ENCODE measurements at regions not wholly inside any gene's neighbourhood (a gene's known extent, or its start where the extent isn't known, plus 50 kb on each side); places are given as distances from the start of the nearest gene placed in this dataset.

DNA sequence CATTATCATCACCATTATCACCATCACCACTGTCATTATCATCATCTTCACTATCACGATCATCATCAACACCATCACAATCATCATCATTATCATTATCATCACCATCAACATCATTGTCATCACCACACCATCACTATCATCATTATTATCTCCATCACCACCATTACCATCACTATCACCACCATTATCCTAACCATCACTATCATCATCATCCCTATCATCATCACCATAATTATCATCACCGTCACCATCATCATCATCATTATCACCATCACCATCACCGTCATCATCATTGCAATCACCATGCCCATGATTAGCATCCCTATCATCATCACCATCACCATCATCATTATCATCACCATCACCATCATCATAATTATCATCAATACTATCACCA lies 311.9 kb downstream of the IRX2 start:
- no peaks in the 10 kb centered on the region for H3K27me3 Mint-ChIP-seq
- no peak overlapping the region for H3K27ac Mint-ChIP-seq
- no peak overlapping the region for H3K4me3 Mint-ChIP-seq
- H3K4me1 Mint-ChIP-seq = no peaks in the 10 kb centered on the region
- no peak for ATAC-seq
- DNase-seq = no peak
- no peaks in the 10 kb centered on the region for H3K36me3 Mint-ChIP-seq (ENCODE audit: low read depth)
- H3K9me3 Mint-ChIP-seq = no peaks in the 10 kb centered on the region

DNA sequence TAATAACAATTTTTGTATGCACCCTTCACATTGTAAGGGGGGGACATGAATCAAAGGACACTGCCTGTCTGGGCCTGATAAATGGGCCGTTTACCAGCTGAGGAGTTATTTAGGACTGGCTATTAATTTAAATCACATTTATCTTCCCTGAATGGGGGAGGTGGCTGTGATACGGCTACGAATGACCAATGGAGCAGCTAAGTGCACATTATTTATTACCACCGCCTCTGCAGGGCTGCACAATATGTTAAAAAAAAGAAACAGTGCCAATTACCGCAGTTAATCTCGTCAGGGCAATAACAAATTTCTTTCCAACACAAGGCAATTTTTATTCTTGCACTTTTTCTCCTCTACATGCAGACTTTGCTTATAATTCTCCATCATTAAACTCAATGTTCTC lies 318.4 kb downstream of the IRX2 start:
- Mint-ChIP-seq H3K4me1 (no peaks in the 10 kb centered on the region), H3K27me3 (no peaks in the 10 kb centered on the region), H3K36me3 (ENCODE audit: low read depth) (no peaks in the 10 kb centered on the region), H3K9me3 (no peaks in the 10 kb centered on the region), H3K27ac (no peak overlapping the region), H3K4me3 (no peak overlapping the region)
- no peak for DNase-seq
- ATAC-seq = no peak

DNA sequence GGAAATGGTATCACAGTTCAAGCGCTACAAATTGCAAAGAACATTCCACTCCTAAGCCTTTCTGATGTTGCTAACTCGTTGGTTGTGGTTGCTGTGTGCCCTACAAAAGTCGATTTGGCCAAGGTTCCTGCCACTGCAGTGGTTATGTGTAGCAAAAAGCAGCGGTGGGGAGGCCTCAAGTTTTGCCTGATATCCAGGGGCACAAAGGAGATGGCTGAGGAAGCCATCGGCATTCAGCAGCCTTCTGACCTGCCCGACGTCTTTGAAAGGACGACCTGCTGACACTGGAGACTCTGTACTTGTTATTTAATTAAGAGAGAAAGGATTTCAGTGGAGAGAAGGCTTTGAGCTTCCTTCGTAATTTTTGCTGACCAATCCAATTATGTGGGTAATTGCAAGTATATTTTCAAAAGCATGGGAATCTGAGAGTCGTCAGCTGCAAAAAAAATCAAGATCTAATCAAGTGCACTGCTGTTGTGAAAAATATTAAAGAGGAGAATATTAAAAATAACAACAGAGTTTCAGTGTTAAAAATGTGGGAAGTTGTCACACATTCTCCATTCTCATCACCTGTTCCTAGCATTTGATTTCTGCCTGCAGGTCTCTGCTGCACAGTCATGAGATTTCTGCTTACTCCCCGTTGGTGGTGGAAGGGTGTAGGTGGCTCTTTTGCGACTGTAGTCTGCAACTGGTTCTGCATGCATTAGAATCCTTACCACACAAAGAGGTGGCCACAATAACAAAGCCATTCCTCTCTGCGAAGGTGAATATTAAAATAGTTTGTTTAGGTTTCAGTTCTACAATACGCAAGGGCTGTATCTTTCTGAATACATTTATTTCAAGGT lies 319.2 kb downstream of the IRX2 start:
- Mint-ChIP-seq H3K4me3 (no peak overlapping the region), H3K27ac (no peak overlapping the region), H3K27me3 (no peaks in the 10 kb centered on the region), H3K4me1 (no peaks in the 10 kb centered on the region), H3K9me3 (no peaks in the 10 kb centered on the region), H3K36me3 (ENCODE audit: low read depth) (no peaks in the 10 kb centered on the region)
- ATAC-seq = no peak
- DNase-seq = no peak

DNA sequence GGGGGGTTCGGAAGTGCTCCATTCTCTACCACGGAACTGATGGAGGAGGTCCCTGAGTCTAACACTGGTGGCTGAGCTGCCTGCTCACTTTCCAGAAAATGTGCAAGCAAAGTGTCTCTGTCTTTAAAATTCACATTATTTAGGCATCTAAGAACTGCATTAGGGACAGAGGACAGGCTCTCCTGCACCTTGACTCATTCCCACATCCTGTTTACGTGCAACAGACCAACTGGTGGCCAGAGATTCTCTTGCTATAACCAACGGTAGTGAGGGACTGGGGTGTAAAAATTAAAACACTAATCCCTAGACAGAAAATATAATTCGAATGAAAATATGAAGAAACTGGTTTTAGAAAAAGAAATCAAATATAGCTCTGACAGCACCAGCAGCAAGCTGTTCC lies 320.9 kb downstream of the IRX2 start:
- Mint-ChIP-seq H3K4me3 (no peak overlapping the region), H3K36me3 (ENCODE audit: low read depth) (no peaks in the 10 kb centered on the region), H3K27me3 (no peaks in the 10 kb centered on the region), H3K4me1 (no peaks in the 10 kb centered on the region), H3K9me3 (no peaks in the 10 kb centered on the region), H3K27ac (no peak overlapping the region)
- ATAC-seq (no peak), DNase-seq (no peak)

DNA sequence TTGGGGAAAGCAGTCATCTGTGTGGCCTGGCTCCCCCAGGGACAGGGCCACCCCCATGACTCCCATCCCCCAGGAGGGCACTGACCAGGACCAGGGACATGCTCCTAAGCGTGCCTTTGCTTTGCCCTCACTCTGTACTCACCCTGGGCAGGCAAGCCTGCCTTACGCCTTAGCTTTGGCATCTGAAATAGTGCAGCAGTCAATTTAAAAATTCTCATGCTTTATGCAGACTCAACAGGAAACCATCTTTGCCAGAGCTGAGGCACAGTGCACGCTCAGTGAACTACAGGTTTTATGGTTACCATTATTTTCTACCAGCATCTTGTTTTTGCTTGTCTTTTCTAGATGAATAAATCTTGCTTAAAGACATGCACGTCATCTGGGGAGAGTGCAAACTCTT lies 323.5 kb downstream of the IRX2 start:
- H3K27me3 Mint-ChIP-seq = no peaks in the 10 kb centered on the region
- H3K9me3 Mint-ChIP-seq = no peaks in the 10 kb centered on the region
- H3K4me3 Mint-ChIP-seq = no peak overlapping the region
- H3K36me3 Mint-ChIP-seq (ENCODE audit: low read depth) = no peaks in the 10 kb centered on the region
- ATAC-seq = no peak
- DNase-seq = no peak
- H3K27ac Mint-ChIP-seq = no peak overlapping the region
- H3K4me1 Mint-ChIP-seq = no peaks in the 10 kb centered on the region

DNA sequence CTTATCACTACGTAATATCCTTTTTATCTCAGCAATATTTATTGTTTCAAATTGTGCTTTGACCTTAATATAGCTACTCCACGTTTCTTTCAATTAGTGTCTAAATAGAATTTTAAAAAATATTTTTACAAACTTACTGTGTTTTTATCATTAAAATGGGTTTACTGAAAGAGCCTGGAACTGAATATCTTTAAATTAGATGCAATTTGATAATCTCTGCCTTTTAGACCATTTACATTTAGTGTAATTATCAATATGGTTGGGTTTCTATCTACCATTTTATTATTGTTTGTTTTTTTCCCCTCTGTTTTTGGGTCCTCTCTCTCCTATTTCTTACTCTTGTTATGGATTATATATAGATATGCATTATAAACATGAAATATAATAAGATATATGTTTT lies 327.8 kb downstream of the IRX2 start:
- H3K4me3 Mint-ChIP-seq = no peak overlapping the region

DNA sequence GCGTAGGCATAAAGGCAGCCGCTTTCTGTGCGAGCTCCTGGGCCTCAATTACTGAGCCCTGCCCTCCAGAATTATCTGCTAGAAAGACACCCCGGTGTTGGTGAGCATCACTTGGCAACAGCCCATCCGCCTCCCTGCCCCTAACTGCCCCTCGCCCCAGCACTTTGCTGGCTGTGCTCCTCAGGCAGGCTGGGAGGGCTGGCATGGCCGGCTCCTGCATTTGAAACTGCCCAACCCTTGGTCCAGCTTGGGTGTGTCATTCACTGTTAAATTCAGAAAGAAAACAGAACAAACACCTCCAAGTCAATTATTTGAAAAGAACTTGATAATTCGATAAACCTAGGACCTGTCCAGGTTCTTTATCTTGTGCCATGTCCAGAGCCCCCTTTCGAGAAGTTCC lies 334.2 kb downstream of the IRX2 start:
- H3K4me3 Mint-ChIP-seq = no peak overlapping the region
- ATAC-seq (no peak), DNase-seq (no peak)
- no peak overlapping the region for H3K27ac Mint-ChIP-seq
- H3K9me3 Mint-ChIP-seq = peaks cover 5% of the 10 kb centered on the region
- no peaks in the 10 kb centered on the region for H3K27me3 Mint-ChIP-seq
- H3K4me1 Mint-ChIP-seq = no peaks in the 10 kb centered on the region
- no peaks in the 10 kb centered on the region for H3K36me3 Mint-ChIP-seq (ENCODE audit: low read depth)

More for the DNA sequence above, 327.8 kb downstream of the IRX2 start:
- Mint-ChIP-seq H3K9me3 (peaks cover 8% of the 10 kb centered on the region), H3K27me3 (no peaks in the 10 kb centered on the region), H3K27ac (no peak overlapping the region), H3K4me1 (no peaks in the 10 kb centered on the region), H3K36me3 (ENCODE audit: low read depth) (no peaks in the 10 kb centered on the region)
- ATAC-seq (no peak), DNase-seq (no peak)

DNA sequence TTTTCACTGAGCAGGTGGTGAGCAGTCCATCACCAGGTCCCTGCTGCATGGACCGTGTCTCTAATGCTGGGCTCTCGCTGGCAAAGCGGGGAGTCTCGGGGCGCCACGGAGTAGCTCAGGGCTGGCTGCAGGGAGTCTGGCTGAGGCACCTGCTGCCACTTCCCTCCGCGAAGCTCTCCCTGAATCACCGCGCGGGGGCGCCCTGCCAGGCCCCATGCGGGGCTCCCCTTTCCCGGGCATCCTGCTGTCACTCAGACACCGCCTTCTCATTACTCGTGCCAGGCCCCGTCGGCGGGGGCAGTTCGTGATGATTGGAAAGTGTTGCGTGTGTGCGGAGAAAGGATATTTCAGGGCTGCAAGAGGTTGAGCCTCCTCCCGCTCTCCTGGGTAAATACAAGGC lies 335.8 kb downstream of the IRX2 start:
- ATAC-seq (no peak), DNase-seq (no peak)
- no peaks in the 10 kb centered on the region for H3K27me3 Mint-ChIP-seq
- no peak overlapping the region for H3K4me3 Mint-ChIP-seq
- H3K27ac Mint-ChIP-seq = no peak overlapping the region
- H3K9me3 Mint-ChIP-seq = no peaks in the 10 kb centered on the region
- H3K4me1 Mint-ChIP-seq = no peaks in the 10 kb centered on the region
- no peaks in the 10 kb centered on the region for H3K36me3 Mint-ChIP-seq (ENCODE audit: low read depth)

DNA sequence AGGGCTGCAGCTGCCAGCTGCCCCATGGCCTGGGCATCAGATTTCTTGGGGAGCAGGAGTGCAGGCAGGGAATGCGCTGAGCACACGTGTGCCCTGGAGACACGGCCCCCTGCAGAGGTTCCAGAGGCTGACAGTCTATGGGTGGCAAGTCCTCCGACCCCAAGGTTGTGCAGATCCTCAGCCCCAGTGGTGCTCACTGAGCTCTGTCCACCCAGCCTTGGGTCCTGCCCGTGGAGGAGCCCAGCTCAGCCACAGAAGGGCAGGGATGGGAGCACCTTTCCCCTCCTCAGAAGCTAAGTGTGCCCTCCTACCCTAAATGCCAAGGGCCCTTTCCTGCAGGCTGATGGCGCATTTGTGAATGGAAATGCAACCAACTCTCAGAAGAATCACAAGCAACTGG lies 341.0 kb downstream of the IRX2 start:
- H3K27me3 Mint-ChIP-seq = no peaks in the 10 kb centered on the region
- no peak overlapping the region for H3K4me3 Mint-ChIP-seq
- no peaks in the 10 kb centered on the region for H3K9me3 Mint-ChIP-seq
- H3K27ac Mint-ChIP-seq = no peak overlapping the region
- H3K4me1 Mint-ChIP-seq = no peaks in the 10 kb centered on the region
- DNase-seq = no peak
- no peak for ATAC-seq
- H3K36me3 Mint-ChIP-seq (ENCODE audit: low read depth) = no peaks in the 10 kb centered on the region

DNA sequence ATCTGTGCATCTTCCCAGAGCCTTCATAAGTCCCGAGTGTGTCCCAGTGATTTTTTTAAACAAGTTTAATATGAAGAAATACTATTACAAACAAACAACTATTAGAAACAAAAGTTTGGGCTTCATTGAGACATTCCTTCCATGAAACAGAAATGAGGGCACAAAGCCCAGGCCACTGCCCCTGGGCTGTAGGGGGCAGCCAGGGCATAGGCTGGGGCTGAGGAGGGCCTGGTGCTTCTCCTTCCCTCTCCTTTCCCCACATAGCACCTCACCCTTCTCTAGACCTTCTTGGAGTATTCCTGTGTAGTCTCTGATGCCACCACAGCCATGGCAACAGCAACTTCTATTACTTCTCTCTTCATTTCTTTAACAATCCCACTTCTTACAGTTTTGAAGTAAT lies 348.2 kb downstream of the IRX2 start:
- DNase-seq (no peak), ATAC-seq (no peak)
- H3K4me3 Mint-ChIP-seq = no peak overlapping the region
- no peak overlapping the region for H3K27ac Mint-ChIP-seq
- H3K4me1 Mint-ChIP-seq = no peaks in the 10 kb centered on the region
- no peaks in the 10 kb centered on the region for H3K9me3 Mint-ChIP-seq
- H3K36me3 Mint-ChIP-seq (ENCODE audit: low read depth) = no peaks in the 10 kb centered on the region
- H3K27me3 Mint-ChIP-seq = no peaks in the 10 kb centered on the region

DNA sequence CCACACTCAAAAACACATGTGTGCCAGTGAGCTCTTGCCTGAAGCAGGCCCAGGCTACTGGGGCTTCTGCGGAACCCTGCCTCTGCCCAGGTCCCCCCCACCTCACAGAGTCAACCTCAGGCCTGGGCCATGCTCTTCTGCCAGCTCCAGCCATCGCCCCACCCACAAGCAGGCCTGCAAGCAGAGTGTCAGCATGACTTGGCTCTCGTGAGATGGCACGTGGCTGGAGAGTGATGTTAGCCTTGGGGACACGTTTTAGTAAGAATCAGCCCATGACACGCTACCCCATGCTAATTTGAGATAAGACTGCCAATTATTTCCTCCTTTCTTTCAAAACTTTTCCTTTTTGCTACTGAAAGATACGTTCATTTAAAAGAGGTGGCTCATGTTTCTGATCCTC lies 351.7 kb downstream of the IRX2 start:
- Mint-ChIP-seq H3K9me3 (no peaks in the 10 kb centered on the region), H3K27ac (no peak overlapping the region), H3K4me3 (no peak overlapping the region), H3K27me3 (no peaks in the 10 kb centered on the region), H3K4me1 (no peaks in the 10 kb centered on the region), H3K36me3 (ENCODE audit: low read depth) (no peaks in the 10 kb centered on the region)
- DNase-seq = no peak
- ATAC-seq = no peak

DNA sequence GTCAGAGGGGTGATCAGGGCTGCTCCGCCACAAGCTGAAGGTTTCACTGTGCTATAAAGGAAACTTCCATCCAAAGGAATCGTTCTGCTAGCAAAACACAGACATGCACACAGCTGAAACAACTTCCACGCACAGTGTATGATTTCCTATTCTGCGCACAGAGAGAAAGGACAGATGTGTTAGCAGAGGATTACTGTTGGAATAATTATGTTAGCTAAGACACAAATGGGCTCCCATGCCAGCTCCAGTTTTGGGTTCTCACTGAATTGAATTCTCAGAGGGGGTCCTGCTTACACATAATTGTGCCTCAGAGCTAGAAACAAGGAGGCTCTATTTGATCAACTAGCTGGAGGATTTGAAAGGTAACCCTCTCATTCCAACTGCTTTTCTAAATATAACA lies 352.4 kb downstream of the IRX2 start:
- Mint-ChIP-seq H3K4me1 (no peaks in the 10 kb centered on the region), H3K27me3 (no peaks in the 10 kb centered on the region), H3K9me3 (no peaks in the 10 kb centered on the region), H3K4me3 (no peak overlapping the region), H3K36me3 (ENCODE audit: low read depth) (no peaks in the 10 kb centered on the region), H3K27ac (no peak overlapping the region)
- DNase-seq (no peak), ATAC-seq (no peak)

DNA sequence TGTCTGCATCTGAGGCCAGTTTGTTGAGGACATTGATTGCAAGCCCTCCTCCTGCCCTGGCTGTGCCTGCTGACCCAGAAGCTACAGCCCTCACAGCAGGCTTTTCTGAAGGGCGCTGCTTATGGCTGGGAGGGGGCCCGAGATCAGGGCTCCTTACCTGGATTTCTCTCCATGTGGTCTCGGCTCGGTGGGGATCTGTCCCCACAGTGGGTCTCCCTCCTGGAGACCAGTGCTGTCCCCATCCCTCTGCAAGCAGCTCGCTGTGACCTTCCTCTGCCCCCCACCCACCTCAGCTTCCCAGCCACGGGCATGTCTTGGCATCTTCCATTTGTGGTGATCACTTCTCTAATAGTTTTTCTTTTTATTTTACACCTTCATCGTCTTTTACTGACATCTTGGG lies 357.9 kb downstream of the IRX2 start:
- no peak for ATAC-seq
- Mint-ChIP-seq H3K27me3 (no peaks in the 10 kb centered on the region), H3K9me3 (no peaks in the 10 kb centered on the region), H3K4me1 (no peaks in the 10 kb centered on the region), H3K36me3 (ENCODE audit: low read depth) (no peaks in the 10 kb centered on the region), H3K27ac (no peak overlapping the region), H3K4me3 (no peak overlapping the region)
- DNase-seq = no peak

DNA sequence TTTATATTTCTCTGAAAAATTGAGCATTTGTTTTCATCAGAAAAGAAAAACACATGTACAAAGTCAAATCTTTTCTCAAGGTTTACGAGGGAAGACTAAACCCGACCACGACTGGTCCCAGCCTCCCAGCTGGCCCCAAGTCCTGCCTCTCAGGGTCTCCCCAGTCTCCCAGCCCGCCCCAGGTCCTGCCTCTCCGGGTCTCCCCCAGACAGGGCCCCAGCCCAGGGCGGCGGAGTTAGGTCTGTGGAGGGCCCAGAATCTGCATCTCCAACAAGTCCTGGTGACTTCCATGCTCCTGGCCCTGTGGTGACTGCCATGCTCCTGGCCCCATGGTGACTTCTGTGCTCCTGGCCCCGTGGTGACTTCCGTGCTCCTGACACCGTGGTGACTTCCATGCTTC lies 359.9 kb downstream of the IRX2 start:
- H3K27ac Mint-ChIP-seq = no peak overlapping the region
- H3K9me3 Mint-ChIP-seq = no peaks in the 10 kb centered on the region
- no peaks in the 10 kb centered on the region for H3K27me3 Mint-ChIP-seq
- no peak for DNase-seq
- no peaks in the 10 kb centered on the region for H3K4me1 Mint-ChIP-seq
- no peaks in the 10 kb centered on the region for H3K36me3 Mint-ChIP-seq (ENCODE audit: low read depth)
- no peak for ATAC-seq
- H3K4me3 Mint-ChIP-seq = no peak overlapping the region

DNA sequence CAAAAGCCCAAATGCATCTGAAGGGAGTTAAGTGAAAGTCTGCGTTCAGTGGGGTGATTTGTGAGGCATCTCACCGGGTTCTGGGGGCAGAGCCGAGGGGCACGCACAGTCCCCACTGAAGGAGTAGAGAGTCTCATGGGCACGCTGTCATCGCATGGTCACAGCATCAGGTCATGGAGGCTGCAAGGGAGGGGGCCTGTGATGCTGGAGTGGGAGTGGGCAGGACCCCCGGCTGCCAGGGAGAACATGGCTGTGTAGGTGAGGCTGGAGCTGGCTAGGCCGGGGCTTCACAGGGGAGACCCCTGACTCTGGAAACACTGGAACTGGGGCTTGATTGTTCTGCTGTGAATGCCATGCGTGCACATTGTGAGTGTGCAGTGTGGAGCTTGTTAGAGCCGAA lies 360.5 kb downstream of the IRX2 start:
- H3K4me3 Mint-ChIP-seq = no peak overlapping the region
- DNase-seq = no peak
- no peaks in the 10 kb centered on the region for H3K9me3 Mint-ChIP-seq
- no peak overlapping the region for H3K27ac Mint-ChIP-seq
- ATAC-seq = no peak
- no peaks in the 10 kb centered on the region for H3K4me1 Mint-ChIP-seq
- no peaks in the 10 kb centered on the region for H3K27me3 Mint-ChIP-seq
- H3K36me3 Mint-ChIP-seq (ENCODE audit: low read depth) = no peaks in the 10 kb centered on the region

DNA sequence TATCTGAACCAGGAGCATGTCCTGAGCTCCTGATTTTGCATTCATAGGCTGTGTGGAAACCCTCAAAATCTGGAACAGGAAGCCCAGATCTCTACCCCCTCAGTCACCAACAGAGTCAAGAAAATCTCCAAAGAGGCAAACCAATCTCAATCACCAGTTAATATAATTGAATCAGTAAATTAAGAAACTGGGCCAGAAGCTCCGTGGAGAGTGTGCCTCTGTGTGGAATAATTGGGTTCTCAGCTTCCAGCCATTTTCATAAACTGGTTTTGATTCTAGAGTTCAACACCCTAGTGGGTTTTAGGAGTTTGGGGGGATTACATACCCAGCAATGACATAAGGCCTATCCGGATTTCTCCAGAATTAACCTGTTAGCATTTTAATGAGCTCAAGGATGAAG lies 362.9 kb downstream of the IRX2 start:
- ATAC-seq = no peak
- no peak for DNase-seq
- H3K36me3 Mint-ChIP-seq (ENCODE audit: low read depth) = no peaks in the 10 kb centered on the region
- no peaks in the 10 kb centered on the region for H3K27me3 Mint-ChIP-seq
- no peaks in the 10 kb centered on the region for H3K4me1 Mint-ChIP-seq
- no peak overlapping the region for H3K4me3 Mint-ChIP-seq
- H3K27ac Mint-ChIP-seq = no peak overlapping the region
- H3K9me3 Mint-ChIP-seq = no peaks in the 10 kb centered on the region
